ENCODE measurements at regions not wholly inside any gene's neighbourhood (a gene's known extent, or its start where the extent isn't known, plus 50 kb on each side); places are given as distances from the start of the nearest gene placed in this dataset.
"Not testable (repeated sequence)": the region's sequence is repeated elsewhere in the genome, so short reads cannot be mapped to it uniquely, and the experiment has no call there.

- H3K4me3 ChIP-seq (ENCODE audit: low read depth, low read length): no peak overlapping the region
- H3K9ac ChIP-seq (ENCODE audit: low read depth, low read length): no peak overlapping the region
- peaks cover 3% of the 10 kb centered on the region for H3K4me1 ChIP-seq (ENCODE audit: control insufficient read depth, insufficient read depth, low read length)
- no peaks in the 10 kb centered on the region for H3K9me3 ChIP-seq (ENCODE audit: control insufficient read depth, insufficient read depth, low read length)
- no peaks in the 10 kb centered on the region for H3K27me3 ChIP-seq (ENCODE audit: control insufficient read depth, insufficient read depth, low read length)
- H3K36me3 ChIP-seq (ENCODE audit: control insufficient read depth, insufficient read depth, low read length): no peaks in the 10 kb centered on the region
Observed at GRCh38 chr1:60922304-60922703, 160.1 kb upstream of the NFIA start.

- Histone ChIP-seq H3K36me3 (ENCODE audit: control insufficient read depth, insufficient read depth, low read length) (no peaks in the 10 kb centered on the region), H3K4me3 (ENCODE audit: low read depth, low read length) (no peak overlapping the region), H3K4me1 (ENCODE audit: control insufficient read depth, insufficient read depth, low read length) (peaks cover 3% of the 10 kb centered on the region)
Observed at GRCh38 chr1:60921175-60921574, 161.2 kb upstream of the NFIA start.

GRCh38 chr1:60920561-60920960 is 161.8 kb upstream of the NFIA start:
- Histone ChIP-seq H3K4me1 (ENCODE audit: control insufficient read depth, insufficient read depth, low read length) (peaks cover 3% of the 10 kb centered on the region), H3K36me3 (ENCODE audit: control insufficient read depth, insufficient read depth, low read length) (no peaks in the 10 kb centered on the region), H3K4me3 (ENCODE audit: low read depth, low read length) (no peak overlapping the region), H3K9ac (ENCODE audit: low read depth, low read length) (no peak overlapping the region), H3K27me3 (ENCODE audit: control insufficient read depth, insufficient read depth, low read length) (no peaks in the 10 kb centered on the region), H3K9me3 (ENCODE audit: control insufficient read depth, insufficient read depth, low read length) (no peaks in the 10 kb centered on the region)

More at GRCh38 chr1:60921175-60921574, 161.2 kb upstream of the NFIA start:
- no peak overlapping the region for H3K9ac ChIP-seq (ENCODE audit: low read depth, low read length)
- H3K9me3 ChIP-seq (ENCODE audit: control insufficient read depth, insufficient read depth, low read length): no peaks in the 10 kb centered on the region
- no peaks in the 10 kb centered on the region for H3K27me3 ChIP-seq (ENCODE audit: control insufficient read depth, insufficient read depth, low read length)

- no peak overlapping the region for H3K9ac ChIP-seq (ENCODE audit: low read depth, low read length)
- H3K4me1 ChIP-seq (ENCODE audit: control insufficient read depth, insufficient read depth, low read length): peaks cover 3% of the 10 kb centered on the region
- no peaks in the 10 kb centered on the region for H3K27me3 ChIP-seq (ENCODE audit: control insufficient read depth, insufficient read depth, low read length)
- no peak overlapping the region for H3K4me3 ChIP-seq (ENCODE audit: low read depth, low read length)
- no peaks in the 10 kb centered on the region for H3K36me3 ChIP-seq (ENCODE audit: control insufficient read depth, insufficient read depth, low read length)
- no peaks in the 10 kb centered on the region for H3K9me3 ChIP-seq (ENCODE audit: control insufficient read depth, insufficient read depth, low read length)
Observed at GRCh38 chr1:60918867-60919266, 163.5 kb upstream of the NFIA start.

- Histone ChIP-seq H3K4me1 (ENCODE audit: control insufficient read depth, insufficient read depth, low read length) (peaks cover 6% of the 10 kb centered on the region), H3K36me3 (ENCODE audit: control insufficient read depth, insufficient read depth, low read length) (no peaks in the 10 kb centered on the region), H3K9ac (ENCODE audit: low read depth, low read length) (no peak overlapping the region), H3K9me3 (ENCODE audit: control insufficient read depth, insufficient read depth, low read length) (no peaks in the 10 kb centered on the region), H3K4me3 (ENCODE audit: low read depth, low read length) (no peak overlapping the region), H3K27me3 (ENCODE audit: control insufficient read depth, insufficient read depth, low read length) (no peaks in the 10 kb centered on the region)
Observed at GRCh38 chr1:60916906-60917305, 165.5 kb upstream of the NFIA start.

GRCh38 chr1:60916199-60916598 is 166.2 kb upstream of the NFIA start:
- Histone ChIP-seq H3K9ac (ENCODE audit: low read depth, low read length) (no peak overlapping the region), H3K36me3 (ENCODE audit: control insufficient read depth, insufficient read depth, low read length) (no peaks in the 10 kb centered on the region), H3K27me3 (ENCODE audit: control insufficient read depth, insufficient read depth, low read length) (no peaks in the 10 kb centered on the region), H3K9me3 (ENCODE audit: control insufficient read depth, insufficient read depth, low read length) (no peaks in the 10 kb centered on the region), H3K4me3 (ENCODE audit: low read depth, low read length) (no peak overlapping the region), H3K4me1 (ENCODE audit: control insufficient read depth, insufficient read depth, low read length) (peaks cover 6% of the 10 kb centered on the region)

GRCh38 chr1:60915441-60915840 is 166.9 kb upstream of the NFIA start:
- Histone ChIP-seq H3K4me1 (ENCODE audit: control insufficient read depth, insufficient read depth, low read length) (peaks cover 5% of the 10 kb centered on the region), H3K9me3 (ENCODE audit: control insufficient read depth, insufficient read depth, low read length) (no peaks in the 10 kb centered on the region), H3K4me3 (ENCODE audit: low read depth, low read length) (no peak overlapping the region), H3K9ac (ENCODE audit: low read depth, low read length) (no peak overlapping the region), H3K27me3 (ENCODE audit: control insufficient read depth, insufficient read depth, low read length) (no peaks in the 10 kb centered on the region), H3K36me3 (ENCODE audit: control insufficient read depth, insufficient read depth, low read length) (no peaks in the 10 kb centered on the region)

- Histone ChIP-seq H3K36me3 (ENCODE audit: control insufficient read depth, insufficient read depth, low read length) (no peaks in the 10 kb centered on the region), H3K9me3 (ENCODE audit: control insufficient read depth, insufficient read depth, low read length) (no peaks in the 10 kb centered on the region), H3K9ac (ENCODE audit: low read depth, low read length) (no peak overlapping the region), H3K4me1 (ENCODE audit: control insufficient read depth, insufficient read depth, low read length) (peaks cover 3% of the 10 kb centered on the region), H3K27me3 (ENCODE audit: control insufficient read depth, insufficient read depth, low read length) (no peaks in the 10 kb centered on the region), H3K4me3 (ENCODE audit: low read depth, low read length) (no peak overlapping the region)
Observed at GRCh38 chr1:60914982-60915381, 167.4 kb upstream of the NFIA start.

- H3K4me3 ChIP-seq (ENCODE audit: low read depth, low read length); H3K9me3 ChIP-seq (ENCODE audit: control insufficient read depth, insufficient read depth, low read length); H3K36me3 ChIP-seq (ENCODE audit: control insufficient read depth, insufficient read depth, low read length); H3K27me3 ChIP-seq (ENCODE audit: control insufficient read depth, insufficient read depth, low read length); H3K9ac ChIP-seq (ENCODE audit: low read depth, low read length); H3K4me1 ChIP-seq (ENCODE audit: control insufficient read depth, insufficient read depth, low read length): not testable (repeated sequence)
Observed at GRCh38 chr1:60913708-60914107, 168.7 kb upstream of the NFIA start.

- Histone ChIP-seq H3K9me3 (ENCODE audit: control insufficient read depth, insufficient read depth, low read length) (no peaks in the 10 kb centered on the region), H3K27me3 (ENCODE audit: control insufficient read depth, insufficient read depth, low read length) (no peaks in the 10 kb centered on the region), H3K4me1 (ENCODE audit: control insufficient read depth, insufficient read depth, low read length) (peaks cover 3% of the 10 kb centered on the region), H3K36me3 (ENCODE audit: control insufficient read depth, insufficient read depth, low read length) (no peaks in the 10 kb centered on the region), H3K9ac (ENCODE audit: low read depth, low read length) (no peak overlapping the region), H3K4me3 (ENCODE audit: low read depth, low read length) (no peak overlapping the region)
Observed at GRCh38 chr1:60913039-60913438, 169.3 kb upstream of the NFIA start.

GRCh38 chr1:60911966-60912697 is 170.2 kb upstream of the NFIA start:
- no peaks in the 10 kb centered on the region for H3K9me3 ChIP-seq (ENCODE audit: control insufficient read depth, insufficient read depth, low read length)
- no peaks in the 10 kb centered on the region for H3K27me3 ChIP-seq (ENCODE audit: control insufficient read depth, insufficient read depth, low read length)
- no peak overlapping the region for H3K4me3 ChIP-seq (ENCODE audit: low read depth, low read length)
- H3K4me1 ChIP-seq (ENCODE audit: control insufficient read depth, insufficient read depth, low read length): peaks cover 3% of the 10 kb centered on the region
- H3K9ac ChIP-seq (ENCODE audit: low read depth, low read length): no peak overlapping the region
- no peaks in the 10 kb centered on the region for H3K36me3 ChIP-seq (ENCODE audit: control insufficient read depth, insufficient read depth, low read length)

GRCh38 chr1:60908159-60908558 is 174.2 kb upstream of the NFIA start:
- H3K27me3 ChIP-seq (ENCODE audit: control insufficient read depth, insufficient read depth, low read length): no peaks in the 10 kb centered on the region
- no peak overlapping the region for H3K9ac ChIP-seq (ENCODE audit: low read depth, low read length)
- peaks cover 18% of the 10 kb centered on the region for H3K4me1 ChIP-seq (ENCODE audit: control insufficient read depth, insufficient read depth, low read length)
- no peaks in the 10 kb centered on the region for H3K36me3 ChIP-seq (ENCODE audit: control insufficient read depth, insufficient read depth, low read length)
- no peaks in the 10 kb centered on the region for H3K9me3 ChIP-seq (ENCODE audit: control insufficient read depth, insufficient read depth, low read length)
- no peak overlapping the region for H3K4me3 ChIP-seq (ENCODE audit: low read depth, low read length)
